GM21447 (cell line): ENCODE measurements at regions not wholly inside any gene's neighbourhood (a gene's known extent, or its start where the extent isn't known, plus 50 kb on each side); places are given as distances from the start of the nearest gene placed in this dataset.

Source experiments
- ATAC-seq: cut with Tn5 transposase; IDR thresholded peaks from one replicate; pipeline ENCODE4 v1.9.1; 2021; ENCODE audit not compliant: unreplicated experiment

DNA sequence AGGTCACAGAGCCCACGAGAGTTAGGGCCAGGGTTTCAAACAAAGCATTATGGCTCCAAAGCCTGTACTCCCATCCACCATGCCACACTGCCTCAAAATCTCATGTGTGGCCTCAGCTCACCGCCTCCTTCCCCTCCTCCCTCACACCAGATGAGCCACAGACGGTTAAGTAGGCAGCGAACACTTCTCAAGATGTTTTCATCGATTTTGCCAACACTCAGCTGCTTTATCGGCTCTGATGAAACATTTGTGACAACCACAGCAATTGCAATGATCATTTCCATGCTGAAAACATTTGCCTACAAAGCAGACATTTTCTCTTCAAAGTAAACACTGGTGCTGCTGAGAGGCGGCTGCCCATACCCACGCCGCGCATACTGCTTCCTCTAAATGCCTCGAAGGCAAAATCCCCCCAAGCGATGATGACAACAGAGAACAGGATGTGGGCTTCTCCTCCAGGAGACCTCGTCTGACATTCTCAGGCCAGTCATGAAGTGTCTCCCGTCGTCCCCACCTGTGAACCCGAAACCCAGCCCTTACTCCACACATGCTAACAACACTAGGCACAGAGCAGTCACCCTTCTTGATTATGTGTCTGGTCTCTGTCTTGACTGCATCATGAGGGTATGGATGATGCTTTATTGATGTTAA lies 599.2 kb downstream of the SOX6 start:
- no peak for ATAC-seq

DNA sequence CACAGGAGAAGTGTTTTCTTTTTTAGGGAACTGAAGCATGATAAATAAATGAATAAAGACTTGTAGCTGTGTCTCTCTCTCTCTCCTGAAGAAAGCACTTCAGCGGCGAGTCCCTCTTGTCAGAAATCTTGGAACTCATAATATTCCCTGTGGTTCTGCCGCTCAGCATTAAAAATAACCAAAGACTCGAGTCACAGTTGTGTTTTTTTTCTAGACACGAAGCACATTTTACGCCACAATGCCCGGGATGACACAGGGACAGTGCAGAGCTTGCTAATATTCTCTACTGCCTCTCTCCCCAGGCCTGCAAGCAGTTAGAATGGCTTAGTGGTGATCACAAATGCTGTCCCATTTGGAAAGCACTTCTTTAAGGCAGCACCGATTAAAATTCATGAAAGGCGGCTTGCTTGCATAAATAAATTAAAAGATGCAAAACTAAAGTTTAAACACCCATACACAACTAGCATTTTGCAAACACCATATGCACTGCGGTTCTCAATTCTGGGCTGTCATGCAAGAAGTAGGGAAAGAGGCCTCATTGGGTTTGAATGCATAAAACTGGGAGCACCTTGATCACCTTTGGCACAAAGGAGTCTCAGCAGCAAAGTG lies 597.4 kb downstream of the SOX6 start:
- ATAC-seq, result no peak

DNA sequence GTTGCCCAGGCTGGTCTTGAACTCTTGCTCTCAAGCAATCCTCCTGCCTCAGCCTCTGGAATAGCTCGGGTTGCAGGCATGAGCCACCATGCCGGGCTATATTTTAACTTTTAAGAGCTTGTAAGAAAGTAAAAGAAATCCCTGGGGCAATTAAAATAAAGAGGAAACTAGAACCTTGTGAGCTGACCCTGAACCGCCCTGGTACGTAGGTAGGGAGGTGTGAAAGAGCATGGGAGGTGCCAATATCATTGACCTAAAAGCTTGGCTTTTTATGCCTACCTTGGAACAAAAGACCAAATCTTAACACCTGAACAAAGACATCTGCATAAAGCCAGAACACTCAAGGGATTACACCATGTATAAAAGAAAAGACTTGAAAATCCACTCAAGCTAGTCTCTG lies 595.1 kb downstream of the SOX6 start:
- ATAC-seq, result no peak

DNA sequence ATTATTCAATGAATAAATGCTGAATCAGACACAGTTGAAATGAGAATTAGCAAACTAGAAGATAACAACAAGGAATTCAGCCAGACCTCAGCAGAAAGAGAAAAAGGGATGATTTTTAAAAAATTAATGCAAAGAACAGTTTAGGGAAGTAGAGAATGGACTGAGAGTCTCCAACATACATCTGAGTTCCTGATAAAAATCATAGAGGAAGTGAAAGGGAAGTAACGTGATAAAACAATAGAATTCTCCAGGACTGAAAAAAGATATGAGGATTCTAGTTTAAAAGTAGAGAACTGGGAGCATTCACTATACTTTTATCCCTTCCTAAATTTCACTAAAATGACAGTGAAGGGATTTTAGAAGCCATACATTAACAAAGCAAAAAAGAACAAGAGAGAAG lies 592.0 kb downstream of the SOX6 start:
- no peak for ATAC-seq

DNA sequence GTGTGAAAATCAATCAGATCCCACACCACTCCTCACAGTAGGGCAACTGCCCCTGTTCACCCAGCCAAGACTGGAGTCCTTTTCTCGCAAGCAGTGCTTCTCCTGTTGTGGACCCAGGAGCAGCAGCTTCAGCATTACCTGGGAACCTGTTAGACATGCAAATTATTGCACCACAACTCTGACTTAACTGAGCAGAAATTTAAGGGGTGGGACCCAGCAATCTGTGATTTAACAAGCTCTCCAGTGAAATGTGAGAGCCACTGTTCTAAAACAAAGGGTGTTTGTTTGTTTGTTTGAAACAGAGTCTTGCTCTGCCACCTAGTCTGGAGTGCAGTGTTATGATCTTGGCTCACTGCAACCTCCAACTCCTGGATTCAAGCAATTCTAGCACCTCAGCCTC lies 591.4 kb downstream of the SOX6 start:
- no peak for ATAC-seq

DNA sequence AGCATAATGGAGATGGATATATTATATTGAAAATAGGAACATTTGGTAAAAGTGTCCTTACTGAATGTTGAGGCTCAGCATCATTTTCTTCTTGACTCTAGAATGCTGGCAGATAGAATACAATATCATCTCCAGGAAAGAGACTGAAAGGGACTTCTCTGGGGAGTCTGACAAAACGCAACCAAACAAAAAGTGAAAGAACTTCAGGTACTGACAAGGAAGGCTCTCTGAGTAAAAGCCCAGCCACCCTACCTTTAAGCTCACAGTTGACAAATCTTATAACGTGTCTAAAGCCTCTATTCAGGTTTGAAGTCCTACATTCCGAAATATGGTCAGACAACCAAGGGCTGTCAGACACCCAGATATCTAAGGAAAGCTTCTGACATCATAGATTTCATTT lies 590.8 kb downstream of the SOX6 start:
- ATAC-seq, result no peak

DNA sequence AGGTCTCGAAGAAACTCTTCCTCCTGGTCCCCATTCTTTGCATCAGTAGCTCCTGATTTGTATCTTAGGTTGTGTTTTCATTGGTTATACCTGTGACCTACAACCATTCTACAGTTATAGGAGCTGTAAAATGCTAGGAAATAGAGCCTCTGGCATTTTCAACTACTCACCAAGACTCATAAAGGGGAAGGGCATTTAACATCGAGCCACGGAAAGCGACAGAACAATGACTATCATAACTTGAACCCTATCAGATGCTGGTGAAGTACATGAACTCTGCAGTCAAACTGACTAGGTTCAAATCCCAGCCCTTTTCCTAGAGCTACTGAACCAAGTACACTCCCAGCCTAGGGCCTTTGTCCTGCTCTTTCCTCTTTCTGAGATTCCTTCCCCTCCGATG lies 588.0 kb downstream of the SOX6 start:
- ATAC-seq, result no peak

DNA sequence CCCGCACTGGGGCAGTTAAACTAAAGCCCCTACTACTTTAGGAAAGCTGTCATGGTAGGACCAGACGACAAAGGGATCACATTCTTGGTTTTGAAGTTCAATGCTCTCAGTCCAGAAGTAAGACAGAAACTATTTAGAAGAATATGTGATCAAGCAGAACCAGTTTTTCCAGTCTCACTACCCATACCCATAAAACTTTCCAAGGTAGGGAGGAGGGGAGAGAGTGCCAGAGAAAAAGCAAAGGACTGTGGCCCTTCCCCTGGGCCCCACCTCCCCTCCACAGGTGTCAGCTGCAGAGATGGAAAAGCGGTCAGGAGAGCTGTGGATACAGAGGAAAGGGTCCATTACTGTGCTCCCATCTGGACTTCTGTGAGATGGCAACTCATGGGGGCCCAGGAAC lies 587.1 kb downstream of the SOX6 start:
- no peak for ATAC-seq

DNA sequence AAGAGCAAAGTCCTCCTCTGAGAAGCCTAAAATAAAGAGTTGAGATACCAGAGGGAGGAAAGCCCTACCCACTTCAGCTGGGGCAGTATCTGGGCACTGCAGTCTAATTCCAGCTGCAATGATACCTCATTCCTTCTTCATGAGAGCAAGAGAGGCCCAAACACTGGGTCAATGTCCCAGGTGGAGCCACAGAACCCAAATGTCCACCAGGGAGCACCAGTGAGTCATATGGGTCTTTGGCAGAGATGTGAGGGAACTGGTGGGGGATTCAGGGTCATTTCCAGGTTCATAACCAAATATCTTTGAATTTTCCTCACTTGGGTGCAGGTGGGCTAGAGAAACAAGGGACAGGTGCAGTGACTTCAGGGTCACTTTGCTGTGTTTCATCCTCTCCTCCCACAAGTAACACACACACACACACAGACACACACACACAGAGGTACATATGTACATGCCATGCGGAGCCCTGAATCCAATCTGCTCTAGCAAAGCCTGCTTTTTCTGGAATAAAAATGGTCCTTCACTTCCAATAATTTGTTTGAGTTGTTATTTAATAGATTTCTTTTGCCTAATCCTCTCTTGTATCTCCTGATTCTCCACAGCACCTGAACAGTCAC lies 585.4 kb downstream of the SOX6 start:
- ATAC-seq, result no peak

DNA sequence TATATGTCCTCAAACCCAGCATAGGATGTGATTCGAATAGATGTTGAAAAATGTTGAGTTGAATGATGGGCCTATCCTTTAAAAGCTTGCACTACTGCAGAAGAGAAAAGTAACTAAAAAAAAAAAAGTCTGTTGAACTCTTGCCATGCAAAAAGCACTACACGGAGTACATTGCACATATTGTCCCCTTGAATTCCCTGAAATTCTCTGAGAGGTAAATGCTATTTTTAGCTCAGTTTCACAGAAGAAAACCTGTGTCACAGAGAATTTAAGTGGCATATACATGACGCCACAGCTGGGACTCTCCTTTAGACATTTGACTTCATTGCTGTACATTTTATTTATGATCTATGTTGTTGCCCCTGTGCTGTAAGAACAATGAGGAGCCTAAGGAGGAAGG lies 583.8 kb downstream of the SOX6 start:
- no peak for ATAC-seq

DNA sequence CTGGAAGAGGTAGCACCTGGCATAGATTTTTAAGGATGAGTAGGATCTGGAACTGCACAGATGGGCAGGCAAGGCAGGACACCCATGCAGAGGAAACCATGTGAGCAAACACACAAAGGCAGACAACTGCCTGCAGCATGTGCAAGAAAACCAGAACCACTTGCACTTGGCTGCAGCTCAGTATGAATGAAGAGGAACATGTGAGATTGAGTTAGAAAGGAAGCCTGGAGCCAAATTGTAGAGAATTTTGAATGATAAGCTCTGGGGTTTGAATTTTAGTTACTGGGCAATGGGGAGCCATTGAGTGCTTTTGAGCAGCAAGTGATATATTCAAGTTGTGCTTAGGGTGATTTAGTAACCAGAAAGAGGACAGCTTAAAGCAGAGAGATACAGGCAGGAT lies 583.4 kb downstream of the SOX6 start:
- no peak for ATAC-seq

DNA sequence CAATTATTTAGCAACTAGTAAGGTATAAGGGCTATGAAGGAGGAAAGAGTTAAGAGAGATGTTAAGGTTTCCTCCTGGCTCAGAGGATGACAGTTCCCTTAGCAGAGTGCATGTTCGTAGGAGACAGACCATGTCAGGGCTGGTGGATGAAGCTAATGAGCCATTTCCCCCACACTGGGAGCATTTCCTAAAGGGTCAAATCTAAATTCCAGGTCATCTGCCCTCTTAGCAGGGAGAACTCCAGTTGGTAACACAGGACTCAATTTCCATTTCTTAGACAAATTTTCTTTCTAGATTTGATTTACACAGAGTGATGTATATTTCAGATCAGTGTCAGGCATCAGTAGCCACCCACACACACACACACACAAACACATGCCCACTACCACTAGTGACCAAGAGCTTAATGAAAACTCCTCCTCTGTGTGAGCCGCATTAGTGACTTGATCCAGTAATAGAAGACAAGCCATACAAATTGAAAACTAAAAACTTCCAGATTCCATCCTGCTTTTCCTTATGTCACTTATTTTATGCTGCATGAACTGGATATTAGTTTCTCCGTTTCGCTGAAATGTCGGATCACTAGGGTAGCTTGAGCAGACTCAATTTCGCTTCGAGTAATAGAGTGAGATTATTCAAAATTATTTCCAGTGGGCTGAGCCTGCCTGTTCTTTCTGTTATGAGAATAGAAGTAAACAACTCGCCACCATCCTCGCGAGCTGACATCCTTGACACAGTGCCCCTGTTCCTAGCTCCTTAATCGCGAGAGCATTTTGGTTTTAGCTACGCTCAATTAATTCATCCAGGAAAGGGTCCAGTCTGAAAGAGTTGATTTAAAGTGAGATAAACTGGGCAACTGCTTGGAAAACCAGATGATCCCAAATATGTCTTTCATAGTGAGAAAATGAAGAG lies 582.6 kb downstream of the SOX6 start:
- ATAC-seq, result no peak

DNA sequence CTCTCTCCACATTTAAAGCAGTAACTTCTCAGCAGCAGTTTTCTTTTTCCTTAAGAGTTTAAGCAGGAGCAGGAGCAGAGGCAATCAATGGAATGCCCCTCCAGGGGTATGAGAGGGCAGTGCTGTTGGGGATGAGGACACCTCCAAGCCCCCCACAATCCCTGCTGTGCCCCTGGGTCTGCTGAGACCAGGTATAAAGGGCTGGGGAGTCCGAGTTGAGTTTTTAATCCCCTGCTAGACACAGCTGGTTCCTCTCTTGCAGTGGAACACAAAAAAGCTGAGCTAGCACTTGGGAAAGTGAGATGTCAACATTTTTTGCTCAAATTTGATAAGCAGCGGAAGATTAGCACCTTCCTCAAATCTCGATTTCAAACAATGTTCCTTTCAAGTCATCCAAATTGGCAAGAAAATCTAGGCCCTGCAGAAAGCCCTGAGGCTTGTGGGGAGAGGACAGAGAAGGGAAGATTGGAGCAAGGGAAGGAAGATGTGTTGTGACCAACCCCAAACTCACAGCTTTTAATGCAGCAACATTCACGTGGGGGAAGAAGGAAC lies 581.9 kb downstream of the SOX6 start:
- ATAC-seq, result no peak

DNA sequence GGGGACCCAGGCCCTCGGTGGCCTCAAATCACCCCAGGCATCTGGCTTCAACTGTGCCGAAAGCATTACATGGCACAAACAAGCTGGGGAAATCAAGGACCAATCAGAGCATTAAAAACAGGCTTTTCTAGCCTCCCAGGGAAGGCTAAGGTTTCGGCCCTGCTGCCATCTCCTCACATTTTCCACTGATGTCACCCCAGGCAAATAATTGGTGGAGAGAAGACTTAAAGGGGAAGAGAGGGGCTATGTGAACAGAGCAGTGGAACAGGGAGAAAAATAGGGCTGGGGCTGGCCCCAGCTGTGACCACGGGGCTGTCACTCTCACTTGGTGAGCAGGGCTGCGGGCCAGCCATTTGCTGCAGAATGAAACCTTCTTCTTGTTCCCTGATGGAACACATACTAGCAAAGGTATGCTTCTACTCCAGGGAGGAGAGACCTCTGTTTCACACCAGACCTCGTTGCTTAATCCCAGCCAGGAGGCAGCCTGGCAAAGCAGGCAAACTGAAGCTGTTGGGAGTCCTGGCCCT lies 581.3 kb downstream of the SOX6 start:
- no peak for ATAC-seq

DNA sequence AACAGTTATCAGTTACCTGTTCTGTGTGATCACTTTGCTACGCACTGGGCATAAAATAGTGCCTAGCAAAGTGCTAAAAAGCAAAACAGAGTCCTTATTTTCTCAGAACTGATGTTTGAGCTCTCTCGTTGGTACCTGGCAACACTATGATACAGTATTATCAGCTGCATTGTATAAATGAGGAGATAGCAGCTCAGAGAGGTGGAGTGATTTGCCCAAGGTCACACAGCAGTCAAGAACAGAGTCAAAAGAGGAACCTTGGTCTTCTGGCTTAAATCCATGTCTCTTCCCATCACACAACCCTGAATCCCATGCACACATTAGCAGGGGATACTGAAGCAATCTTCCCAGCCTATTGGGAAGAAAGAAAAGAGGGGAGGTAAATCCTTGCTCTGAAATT lies 580.5 kb downstream of the SOX6 start:
- ATAC-seq, result no peak

DNA sequence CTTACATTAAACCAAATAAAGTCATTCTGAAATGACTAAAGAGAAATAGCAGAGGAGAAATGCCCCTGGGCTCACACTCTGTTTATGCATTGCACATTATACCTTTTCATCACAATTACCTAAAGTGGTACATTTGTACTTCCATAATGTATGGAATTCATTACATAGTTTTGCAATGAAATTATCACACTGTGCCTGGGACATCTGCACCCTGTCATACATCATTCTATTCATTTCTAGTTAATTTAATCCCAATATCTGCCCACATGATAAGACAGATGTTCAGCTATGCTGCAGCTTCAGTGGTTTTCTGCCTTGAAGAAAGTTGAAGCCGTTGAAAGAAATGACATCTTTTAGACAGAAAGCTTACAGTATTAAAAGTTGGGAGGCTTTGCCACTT lies 580.0 kb downstream of the SOX6 start:
- ATAC-seq, result no peak

DNA sequence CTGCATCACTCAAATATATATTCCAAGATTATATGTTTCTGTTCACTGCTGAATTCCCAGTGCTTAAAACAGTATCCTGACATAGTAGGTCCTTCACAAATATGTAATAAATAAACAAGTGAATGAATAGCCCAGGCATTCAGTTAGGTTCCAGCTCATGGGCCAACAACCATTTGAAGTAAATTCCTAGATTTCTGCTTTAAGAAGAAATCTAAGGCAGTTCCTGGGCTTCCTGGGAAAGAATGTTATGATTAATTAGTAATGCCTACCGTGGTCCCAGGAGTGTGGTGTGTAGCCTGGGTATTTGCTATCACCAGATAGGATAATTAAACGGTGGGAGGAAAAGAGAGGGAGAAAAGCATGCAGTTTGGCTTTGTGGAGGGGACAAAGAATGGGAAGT lies 576.8 kb downstream of the SOX6 start:
- no peak for ATAC-seq

DNA sequence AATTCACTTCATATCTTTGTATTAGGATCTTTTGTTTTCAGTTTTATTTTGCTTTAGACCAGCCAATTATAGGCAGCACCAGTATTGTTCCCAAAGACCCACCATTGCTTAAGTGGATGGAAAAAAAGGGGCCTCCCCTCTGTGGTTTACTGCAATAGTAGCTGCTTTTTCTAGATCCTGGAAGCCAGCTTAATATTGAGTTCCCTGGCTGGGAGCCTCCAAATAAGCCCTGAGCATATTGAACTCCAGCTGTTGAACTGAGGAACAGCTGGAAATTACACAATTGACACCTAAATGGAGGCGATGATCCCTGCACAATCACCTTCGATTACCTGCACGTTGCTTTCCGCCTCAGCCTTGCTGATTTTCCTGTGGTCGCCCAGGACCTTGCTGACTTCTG lies 576.0 kb downstream of the SOX6 start:
- ATAC-seq, result no peak

DNA sequence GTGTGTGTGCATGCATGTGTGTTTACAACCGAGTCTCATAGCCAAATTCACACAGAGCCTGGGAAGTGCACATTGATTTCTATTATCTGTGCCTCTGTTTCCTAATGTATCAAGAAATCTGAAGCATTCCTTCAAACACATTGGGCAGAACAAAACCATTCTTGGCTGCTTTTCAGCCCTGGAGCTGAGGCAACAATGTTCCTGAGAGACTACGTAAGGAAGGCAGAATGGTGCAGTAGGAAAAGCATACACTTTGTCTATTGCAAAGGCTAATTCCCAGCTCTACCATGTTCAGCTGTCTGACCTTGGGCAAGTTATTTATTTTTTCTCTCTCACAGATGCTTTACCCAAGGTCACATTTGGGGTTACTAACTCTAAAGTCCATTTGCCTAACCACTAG lies 575.5 kb downstream of the SOX6 start:
- ATAC-seq, result no peak

DNA sequence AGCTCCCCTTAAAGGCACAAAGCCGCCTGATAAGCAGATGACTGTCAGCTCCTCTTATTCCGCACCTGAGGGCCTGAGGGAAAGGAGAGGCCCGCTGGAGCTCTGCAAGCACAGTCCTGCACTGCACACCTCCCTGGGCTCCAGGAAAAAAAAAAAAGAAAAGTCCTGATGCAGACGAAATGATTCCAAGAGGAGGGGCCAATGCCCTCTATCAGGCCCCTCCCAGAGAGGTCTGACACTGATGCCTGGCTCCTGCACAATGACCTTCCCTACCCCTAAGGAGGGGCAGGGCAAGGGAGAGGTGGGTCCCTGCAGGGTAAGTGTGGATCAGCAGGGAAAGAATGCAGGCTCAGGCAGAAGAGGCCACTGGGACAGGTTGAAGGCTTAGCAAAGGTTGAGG lies 572.7 kb downstream of the SOX6 start:
- ATAC-seq, result no peak
